Endothelial cell of umbilical vein (primary cell): ENCODE measurements at regions not wholly inside any gene's neighbourhood (a gene's known extent, or its start where the extent isn't known, plus 50 kb on each side); places are given as distances from the start of the nearest gene placed in this dataset.

Source experiments
- BruUV-seq: library from RNA; stranded (reverse); fragments of 400-500 nt; replicated peaks from 2 replicates; lab custom pipeline; 2021; lab: Mats Ljungman, UMichigan
- CTCF ChIA-PET: fragments of 300-600, 350-600 bp; sonication (Branson Sonifier 250); formaldehyde crosslinking; loops from one replicate; lab custom pipeline; 2021; ENCODE audit warnings: antibody characterized with exemption, inconsistent platforms; lab: Charles Lee
- POLR2A ChIA-PET: fragments of 300-600, 350-600 bp; sonication (Branson Sonifier 250); formaldehyde crosslinking; loops from one replicate; lab custom pipeline; 2021; ENCODE audit warnings: antibody characterized with exemption, inconsistent platforms; lab: Charles Lee
- DNase-seq: peaks from one replicate; pipeline ENCODE4 v3.0.0-alpha.2; 2011; ENCODE audit warnings: low read depth, low spot score
- FAIRE-seq: peaks from 2 replicates; lab custom pipeline; 2011; peaks lifted over from hg19 to GRCh38; lab: Jason Lieb, UNC
- H2AFZ ChIP-seq: 2 replicates; pipeline ENCODE4 v1.6.0; 2012; ENCODE audit warnings: low read depth, low read length, control low read depth, inconsistent platforms
- H3K27ac ChIP-seq: 2 replicates; pipeline ENCODE4 v1.5.1; 2011; ENCODE audit warnings: low read depth, mild to moderate bottlenecking, control low read depth, low read length, moderate library complexity; ENCODE audit not compliant: insufficient read depth
- H3K27me3 ChIP-seq, 2 experiments: 2 replicates each; pipeline versions ENCODE4 v1.6.0 to v1.6.1; 2011; ENCODE audit warnings: low read length in 2 of 2, mixed read lengths in 1 of 2; ENCODE audit not compliant: control insufficient read depth in 2 of 2, insufficient read depth in 2 of 2
- H3K36me3 ChIP-seq, 2 experiments: 2 replicates in 1 of 2; 3 replicates in 1 of 2; pipeline ENCODE4 v1.5.1; 2011; ENCODE audit warnings: low read length in 2 of 2, mild to moderate bottlenecking in 1 of 2, moderate library complexity in 1 of 2; ENCODE audit not compliant: control insufficient read depth in 2 of 2, insufficient read depth in 2 of 2; ENCODE audit errors: extremely low read depth in 1 of 2
- H3K4me1 ChIP-seq: 3 replicates; pipeline ENCODE4 v1.5.1; 2011; ENCODE audit warnings: mild to moderate bottlenecking, low read length; ENCODE audit not compliant: control insufficient read depth, insufficient read depth; ENCODE audit errors: extremely low read depth
- H3K4me2 ChIP-seq: 2 replicates; pipeline ENCODE4 v1.6.1; 2011; ENCODE audit warnings: low read length, control low read depth, mixed read lengths; ENCODE audit not compliant: insufficient read depth
- H3K4me3 ChIP-seq, 3 experiments: fragments of 200-600 bp in 1 of 3; sonication (generic), shearing (Covaris generic) in 1 of 3; replicated peaks in 1 of 3; 2 replicates each; pipeline ENCODE4 v1.5.1; 2011 to 2016; ENCODE audit warnings: control low read depth in 3 of 3, low read length in 3 of 3, mild to moderate bottlenecking in 2 of 3, inconsistent platforms in 1 of 3, low read depth in 1 of 3, moderate library complexity in 1 of 3; ENCODE audit not compliant: insufficient read depth in 1 of 3
- H3K79me2 ChIP-seq: 2 replicates; pipeline ENCODE4 v1.6.0; 2012; ENCODE audit warnings: low read length, inconsistent platforms; ENCODE audit not compliant: control insufficient read depth, insufficient read depth
- H3K9ac ChIP-seq: replicated peaks from 2 replicates; pipeline ENCODE3; 2011; ENCODE audit warnings: low read length, control low read depth; ENCODE audit not compliant: insufficient read depth; ENCODE audit errors: extremely low read depth
- H3K9me1 ChIP-seq: replicated peaks from 3 replicates; pipeline ENCODE4 v1.6.0; 2011; ENCODE audit warnings: mild to moderate bottlenecking, low read length; ENCODE audit not compliant: control insufficient read depth, insufficient read depth; ENCODE audit errors: extremely low read depth
- H3K9me3 ChIP-seq: replicated peaks from 2 replicates; pipeline ENCODE4 v1.5.1; 2012; ENCODE audit warnings: low read length, inconsistent platforms; ENCODE audit not compliant: control insufficient read depth, insufficient read depth
- H4K20me1 ChIP-seq: replicated peaks from 2 replicates; pipeline ENCODE3; 2011; ENCODE audit warnings: mild to moderate bottlenecking, low read length; ENCODE audit not compliant: control insufficient read depth, insufficient read depth; ENCODE audit errors: extremely low read depth
- EZH2 ChIP-seq: IDR thresholded peaks from 2 replicates; pipeline ENCODE4 v1.6.1; 2012; ENCODE audit warnings: borderline replicate concordance, low read depth, mild to moderate bottlenecking, moderate library complexity, low read length, inconsistent platforms; ENCODE audit not compliant: severe bottlenecking
- FOS ChIP-seq: IDR thresholded peaks from 2 replicates; pipeline ENCODE4 v1.6.1; 2011; ENCODE audit warnings: mild to moderate bottlenecking, low read length, moderate library complexity, borderline replicate concordance; ENCODE audit not compliant: insufficient read depth
- GATA2 ChIP-seq: IDR thresholded peaks from 2 replicates; pipeline ENCODE4 v1.7.0; 2011; ENCODE audit warnings: low read depth, mild to moderate bottlenecking, moderate library complexity, mixed read lengths, low read length; ENCODE audit not compliant: insufficient read length, insufficient read depth
- JUN ChIP-seq: IDR thresholded peaks from 2 replicates; pipeline ENCODE4 v1.6.1; 2011; ENCODE audit warnings: borderline replicate concordance, low read depth; ENCODE audit not compliant: insufficient read length, insufficient read depth
- MYC ChIP-seq: IDR thresholded peaks from one replicate; pipeline ENCODE4 v1.6.1; 2011; ENCODE audit warnings: mild to moderate bottlenecking, low read depth, low read length
- POLR2A ChIP-seq: IDR thresholded peaks from 2 replicates; pipeline ENCODE4 v1.6.1; 2012; ENCODE audit warnings: low read depth, mild to moderate bottlenecking, control low read depth, low read length
- POLR2AphosphoS5 ChIP-seq: IDR thresholded peaks from 2 replicates; pipeline ENCODE4 v1.6.1; 2012; ENCODE audit warnings: low read depth, mild to moderate bottlenecking, control low read depth, low read length, moderate library complexity; ENCODE audit not compliant: insufficient read depth
- dilution Hi-C: fragments of 300-500 bp; cut with MboI; formaldehyde crosslinking; loops from one replicate; pipeline ENCODE4 v1.15.0; 2019; ENCODE audit warnings: low sequenced_read_pairs; ENCODE audit not compliant: extremely low pct_ligation_motif_present
- intact Hi-C: fragments of 100-400 bp; cut with micrococcal nuclease; formaldehyde crosslinking; loops from one replicate; pipeline ENCODE4 v1.10.0; 2022
- TF ChIP-seq, protein P1 (sequence below), 2 donors: IDR thresholded peaks; 1 replicate in 1 of 2; 2 replicates in 1 of 2; pipeline ENCODE4 v1.5.1; 2011; ENCODE audit warnings: low read length in 2 of 2, mild to moderate bottlenecking in 2 of 2, moderate library complexity in 2 of 2, control low read depth in 1 of 2, inconsistent platforms in 1 of 2, low read depth in 1 of 2; ENCODE audit not compliant: insufficient read depth in 1 of 2; ENCODE audit errors: extremely low read depth in 1 of 2
- TF ChIP-seq, protein P2 (sequence below): IDR thresholded peaks from 2 replicates; pipeline ENCODE4 v1.6.1; 2011; ENCODE audit not compliant: insufficient read depth, insufficient read length

DNA sequence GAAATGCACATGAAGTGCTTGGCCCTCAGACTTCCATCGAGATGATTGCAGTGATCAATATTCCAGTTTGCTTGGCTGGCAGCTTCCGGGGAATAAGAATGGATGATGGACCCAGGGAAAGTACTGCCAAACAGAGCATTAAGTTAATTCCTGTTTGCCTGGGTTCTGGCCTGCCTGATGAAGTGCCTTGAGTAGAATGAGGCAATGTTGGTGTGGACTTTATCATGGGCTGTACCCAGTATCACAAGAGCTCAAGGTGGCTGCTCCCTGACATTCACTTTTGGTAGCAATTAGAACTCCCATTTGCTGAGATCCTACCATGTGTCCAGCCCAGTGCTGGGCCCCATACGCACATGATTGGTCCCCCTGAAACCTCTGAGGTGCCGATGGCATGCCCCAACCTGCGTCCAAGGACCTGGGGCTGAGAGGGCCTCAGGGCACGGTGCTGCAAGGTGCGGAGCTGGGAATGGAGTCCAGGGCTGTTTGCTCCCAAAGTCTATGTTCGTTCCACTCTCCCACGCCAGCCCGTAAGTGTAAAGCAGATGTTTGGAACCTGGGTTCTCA is 80.7 kb downstream of the SLC25A47 start:
- no peaks in the 10 kb centered on the region for H3K9me3 ChIP-seq
- no peak overlapping the region for H3K27ac ChIP-seq
- H3K79me2 ChIP-seq = no peaks in the 10 kb centered on the region
- H3K9me1 ChIP-seq = no peaks in the 10 kb centered on the region
- TF ChIP-seq, protein P1, sequence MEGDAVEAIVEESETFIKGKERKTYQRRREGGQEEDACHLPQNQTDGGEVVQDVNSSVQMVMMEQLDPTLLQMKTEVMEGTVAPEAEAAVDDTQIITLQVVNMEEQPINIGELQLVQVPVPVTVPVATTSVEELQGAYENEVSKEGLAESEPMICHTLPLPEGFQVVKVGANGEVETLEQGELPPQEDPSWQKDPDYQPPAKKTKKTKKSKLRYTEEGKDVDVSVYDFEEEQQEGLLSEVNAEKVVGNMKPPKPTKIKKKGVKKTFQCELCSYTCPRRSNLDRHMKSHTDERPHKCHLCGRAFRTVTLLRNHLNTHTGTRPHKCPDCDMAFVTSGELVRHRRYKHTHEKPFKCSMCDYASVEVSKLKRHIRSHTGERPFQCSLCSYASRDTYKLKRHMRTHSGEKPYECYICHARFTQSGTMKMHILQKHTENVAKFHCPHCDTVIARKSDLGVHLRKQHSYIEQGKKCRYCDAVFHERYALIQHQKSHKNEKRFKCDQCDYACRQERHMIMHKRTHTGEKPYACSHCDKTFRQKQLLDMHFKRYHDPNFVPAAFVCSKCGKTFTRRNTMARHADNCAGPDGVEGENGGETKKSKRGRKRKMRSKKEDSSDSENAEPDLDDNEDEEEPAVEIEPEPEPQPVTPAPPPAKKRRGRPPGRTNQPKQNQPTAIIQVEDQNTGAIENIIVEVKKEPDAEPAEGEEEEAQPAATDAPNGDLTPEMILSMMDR (IDR thresholded peaks at IDR 0.05; ENCODE audit: extremely low read depth in 1 of 2, insufficient read depth in 1 of 2, low read depth in 1 of 2, low read length in 2 of 2) = no peak
- no peak for TF ChIP-seq EZH2
- TF ChIP-seq JUN = no peak
- TF ChIP-seq FOS = no peak
- no peak for TF ChIP-seq POLR2A
- no peak for TF ChIP-seq GATA2
- TF ChIP-seq, protein P2, sequence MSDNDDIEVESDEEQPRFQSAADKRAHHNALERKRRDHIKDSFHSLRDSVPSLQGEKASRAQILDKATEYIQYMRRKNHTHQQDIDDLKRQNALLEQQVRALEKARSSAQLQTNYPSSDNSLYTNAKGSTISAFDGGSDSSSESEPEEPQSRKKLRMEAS = no peak
- no peak for TF ChIP-seq POLR2AphosphoS5
- TF ChIP-seq MYC = no peak
- no peak overlapping the region for H3K4me2 ChIP-seq
- no TSS peak for BruUV-seq
- H3K4me3 ChIP-seq = no peak overlapping the region
- dilution Hi-C loops = loop anchor here (25.0 kb wide), 1 partner anchor 258 kb away; no protein-coding TSS in a partner anchor
- ChIA-PET CTCF (interaction anchor here (0.9 to 1.9 kb wide), 2 partner anchors 20 to 242 kb away, joined by 3 to 11 read pairs; no protein-coding TSS in a partner anchor), POLR2A (no interaction called here)
- no peaks in the 10 kb centered on the region for H3K27me3 ChIP-seq
- H3K36me3 ChIP-seq = no peaks in the 10 kb centered on the region
- no peak overlapping the region for H2AFZ ChIP-seq
- no peaks in the 10 kb centered on the region for H4K20me1 ChIP-seq
- FAIRE-seq (no peak), DNase-seq (no peak)
- peaks cover 4% of the 10 kb centered on the region for H3K4me1 ChIP-seq
- H3K9ac ChIP-seq = no peak overlapping the region
- intact Hi-C loops = no loop called here
